IPS-20b (cell line): ENCODE measurements at regions not wholly inside any gene's neighbourhood (a gene's known extent, or its start where the extent isn't known, plus 50 kb on each side); places are given as distances from the start of the nearest gene placed in this dataset.

Experiments
- H3K27ac ChIP-seq: one replicate; pipeline ENCODE4 v1.5.1; 2013; ENCODE audit warnings: low read length
- H3K27me3 ChIP-seq: 2 replicates; pipeline ENCODE4 v1.6.1; 2013; ENCODE audit warnings: mild to moderate bottlenecking, low read length, inconsistent platforms; ENCODE audit not compliant: insufficient read depth
- H3K36me3 ChIP-seq: 2 replicates; pipeline ENCODE4 v1.6.1; 2013; ENCODE audit warnings: low read depth, mild to moderate bottlenecking, inconsistent platforms, low read length, moderate library complexity; ENCODE audit not compliant: insufficient read depth
- H3K4me1 ChIP-seq: 2 replicates; pipeline ENCODE4 v1.6.1; 2013; ENCODE audit warnings: mild to moderate bottlenecking, control low read depth, inconsistent platforms, low read length, moderate library complexity; ENCODE audit not compliant: insufficient read depth
- H3K4me3 ChIP-seq: 2 replicates; pipeline ENCODE4 v1.5.1; 2013; ENCODE audit warnings: mild to moderate bottlenecking, low read length, inconsistent platforms
- H3K9ac ChIP-seq: 2 replicates; pipeline ENCODE4 v1.6.1; 2013; ENCODE audit warnings: low read depth, mild to moderate bottlenecking, inconsistent platforms, low read length, moderate library complexity
- H3K9me3 ChIP-seq: 2 replicates; pipeline ENCODE4 v1.6.1; 2013; ENCODE audit warnings: mild to moderate bottlenecking, low read depth, low read length, inconsistent platforms; ENCODE audit not compliant: insufficient read depth

DNA sequence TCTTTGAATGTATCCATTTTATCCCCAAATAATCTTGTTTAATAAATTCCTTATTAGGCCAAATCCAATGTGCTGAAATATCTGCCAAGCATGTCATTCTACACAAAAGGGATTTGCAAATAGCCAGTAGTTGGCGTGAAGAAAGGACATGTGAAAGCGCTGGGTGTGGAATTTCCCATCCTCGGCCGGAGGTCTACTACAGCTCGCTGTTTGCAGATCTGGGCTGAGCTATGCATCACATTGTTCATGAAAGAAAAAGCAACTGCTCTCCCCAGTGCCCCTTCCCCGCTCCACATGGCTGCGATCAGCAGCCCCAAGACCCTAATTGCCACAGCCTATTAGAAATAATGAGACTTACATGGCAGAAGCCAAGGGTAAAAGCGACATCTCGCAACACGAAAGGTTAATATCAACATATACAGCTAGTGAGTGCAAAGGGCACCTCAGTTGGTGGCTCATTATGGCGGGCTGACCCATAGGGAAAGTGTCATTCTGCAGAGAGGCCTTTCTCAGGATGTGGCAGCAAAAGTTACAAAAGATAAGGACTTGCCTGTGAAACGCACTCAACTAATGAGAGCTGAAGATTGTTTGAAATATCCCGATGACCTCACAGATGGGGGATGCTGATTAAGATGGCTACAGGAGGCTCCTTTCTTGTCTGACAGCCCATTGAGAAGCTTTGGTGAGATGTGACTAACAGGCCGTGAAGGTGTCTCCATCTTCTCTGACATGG is 126.9 kb upstream of the CYP1B1 start:
- Histone ChIP-seq H3K27me3 (no peaks in the 10 kb centered on the region), H3K9ac (no peak overlapping the region), H3K4me1 (no peaks in the 10 kb centered on the region), H3K9me3 (peaks cover 4% of the 10 kb centered on the region; the same call in 1 of the 2 replicates), H3K4me3 (no peak overlapping the region), H3K36me3 (no peaks in the 10 kb centered on the region), H3K27ac (no peak overlapping the region)

DNA sequence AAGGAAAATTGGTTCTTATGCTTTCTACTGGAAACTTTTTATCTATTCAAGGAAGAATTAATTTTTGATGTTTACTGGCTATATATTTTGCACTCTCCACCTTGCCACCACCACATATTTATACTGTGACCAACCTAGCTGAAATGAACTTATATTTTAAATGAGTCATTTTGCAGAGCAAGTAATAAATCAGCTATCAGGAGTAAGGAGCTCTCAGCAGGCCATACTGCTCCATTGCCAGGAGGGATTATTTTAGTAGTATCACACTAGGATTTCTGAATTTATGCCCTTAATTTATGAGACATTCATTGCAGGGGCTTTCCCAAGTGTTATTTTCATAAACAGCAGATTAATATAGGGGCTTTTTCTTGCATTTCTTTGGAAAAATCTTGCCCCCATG is 125.8 kb upstream of the CYP1B1 start:
- Histone ChIP-seq H3K27ac (no peak overlapping the region), H3K36me3 (no peaks in the 10 kb centered on the region), H3K4me1 (no peaks in the 10 kb centered on the region), H3K4me3 (no peak overlapping the region), H3K27me3 (no peaks in the 10 kb centered on the region), H3K9me3 (no peaks in the 10 kb centered on the region), H3K9ac (no peak overlapping the region)

DNA sequence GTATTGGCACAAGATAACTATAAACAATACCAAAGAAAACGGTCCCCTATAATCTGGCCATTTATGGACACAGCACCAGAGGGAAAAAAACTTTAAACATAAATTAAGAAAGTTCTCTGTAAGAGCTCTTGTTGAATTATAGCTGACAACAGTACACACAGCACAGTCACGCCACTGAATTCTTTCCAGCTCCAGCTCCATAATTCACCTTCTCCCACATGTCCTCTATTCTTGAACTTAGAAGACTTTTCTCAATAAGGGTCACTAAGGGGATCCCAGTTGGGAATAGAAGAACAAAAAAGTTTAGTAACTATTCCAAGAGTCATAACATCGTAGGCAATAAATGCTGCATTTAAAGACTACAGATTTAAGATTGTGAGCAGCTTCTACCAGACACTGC is 124.6 kb upstream of the CYP1B1 start:
- Histone ChIP-seq H3K27ac (no peak overlapping the region), H3K9me3 (no peaks in the 10 kb centered on the region), H3K4me1 (no peaks in the 10 kb centered on the region), H3K27me3 (no peaks in the 10 kb centered on the region), H3K9ac (no peak overlapping the region), H3K36me3 (no peaks in the 10 kb centered on the region), H3K4me3 (no peak overlapping the region)

- H3K27ac ChIP-seq, result no peak overlapping the region
- no peak overlapping the region for H3K4me3 ChIP-seq
- H3K36me3 ChIP-seq, result no peaks in the 10 kb centered on the region
- no peaks in the 10 kb centered on the region for H3K4me1 ChIP-seq
- no peaks in the 10 kb centered on the region for H3K27me3 ChIP-seq
- H3K9ac ChIP-seq, result no peak overlapping the region
- H3K9me3 ChIP-seq, result no peaks in the 10 kb centered on the region
Measured at GRCh38 chr2:38199127-38199526, 123.2 kb upstream of the CYP1B1 start.

GRCh38 chr2:38194751-38195150 is 118.8 kb upstream of the CYP1B1 start:
- H3K27ac ChIP-seq, result no peak overlapping the region
- no peaks in the 10 kb centered on the region for H3K36me3 ChIP-seq
- H3K9me3 ChIP-seq, result no peaks in the 10 kb centered on the region
- H3K4me1 ChIP-seq, result peaks cover 5% of the 10 kb centered on the region
- no peaks in the 10 kb centered on the region for H3K27me3 ChIP-seq
- no peak overlapping the region for H3K9ac ChIP-seq
- H3K4me3 ChIP-seq, result no peak overlapping the region

- H3K36me3 ChIP-seq, result no peaks in the 10 kb centered on the region
- peaks cover 5% of the 10 kb centered on the region for H3K4me1 ChIP-seq
- H3K4me3 ChIP-seq, result no peak overlapping the region
- no peaks in the 10 kb centered on the region for H3K9me3 ChIP-seq
- H3K27me3 ChIP-seq, result no peaks in the 10 kb centered on the region
- no peak overlapping the region for H3K9ac ChIP-seq
- H3K27ac ChIP-seq, result no peak overlapping the region
Measured at GRCh38 chr2:38192976-38193375, 117.0 kb upstream of the CYP1B1 start.

DNA sequence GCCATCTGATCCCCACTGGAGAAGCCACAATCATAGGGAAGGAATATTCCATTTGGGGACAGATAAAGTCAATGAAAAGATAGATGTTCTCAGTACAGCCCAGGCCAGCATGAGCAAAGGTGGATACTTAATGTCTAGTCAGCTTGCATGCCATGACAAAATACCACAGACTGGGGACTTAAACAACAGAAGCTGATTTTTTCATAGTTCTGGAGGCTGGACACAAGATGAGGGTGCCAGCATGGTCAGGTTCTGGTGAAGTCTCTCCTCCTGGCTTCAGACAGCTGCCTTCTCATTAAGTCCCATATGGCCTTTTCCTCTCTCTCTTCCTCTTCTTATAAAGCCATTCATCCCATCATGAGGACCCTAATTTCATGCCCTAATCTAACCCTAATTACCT is 116.1 kb upstream of the CYP1B1 start:
- Histone ChIP-seq H3K27me3 (no peaks in the 10 kb centered on the region), H3K9me3 (no peaks in the 10 kb centered on the region), H3K4me3 (no peak overlapping the region), H3K9ac (no peak overlapping the region), H3K4me1 (peaks cover 5% of the 10 kb centered on the region), H3K27ac (no peak overlapping the region), H3K36me3 (no peaks in the 10 kb centered on the region)

DNA sequence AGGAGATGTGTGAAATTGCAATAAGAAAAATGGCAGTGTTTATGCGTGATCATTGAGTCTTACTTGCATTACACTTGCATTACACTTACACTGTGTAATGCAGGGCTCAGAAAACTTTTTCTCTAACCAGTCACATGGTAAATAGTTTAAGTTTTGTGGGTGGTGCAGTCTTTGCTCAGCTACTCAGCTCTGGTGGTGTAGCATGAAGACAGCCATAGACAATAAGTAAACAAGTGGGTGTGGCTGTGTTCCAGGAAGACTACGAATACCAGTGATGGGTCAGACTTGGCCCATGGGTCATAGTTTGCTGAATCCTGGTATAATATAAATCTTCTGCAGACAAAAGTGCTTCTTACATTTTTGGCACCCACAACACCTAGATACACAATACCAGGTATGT is 115.6 kb upstream of the CYP1B1 start:
- H3K9ac ChIP-seq, result no peak overlapping the region
- H3K27ac ChIP-seq, result no peak overlapping the region
- peaks cover 5% of the 10 kb centered on the region for H3K4me1 ChIP-seq
- no peaks in the 10 kb centered on the region for H3K27me3 ChIP-seq
- H3K36me3 ChIP-seq, result no peaks in the 10 kb centered on the region
- no peak overlapping the region for H3K4me3 ChIP-seq
- H3K9me3 ChIP-seq, result no peaks in the 10 kb centered on the region

- H3K4me1 ChIP-seq, result peaks cover 5% of the 10 kb centered on the region
Measured at GRCh38 chr2:38190542-38191218, 114.7 kb upstream of the CYP1B1 start.

DNA sequence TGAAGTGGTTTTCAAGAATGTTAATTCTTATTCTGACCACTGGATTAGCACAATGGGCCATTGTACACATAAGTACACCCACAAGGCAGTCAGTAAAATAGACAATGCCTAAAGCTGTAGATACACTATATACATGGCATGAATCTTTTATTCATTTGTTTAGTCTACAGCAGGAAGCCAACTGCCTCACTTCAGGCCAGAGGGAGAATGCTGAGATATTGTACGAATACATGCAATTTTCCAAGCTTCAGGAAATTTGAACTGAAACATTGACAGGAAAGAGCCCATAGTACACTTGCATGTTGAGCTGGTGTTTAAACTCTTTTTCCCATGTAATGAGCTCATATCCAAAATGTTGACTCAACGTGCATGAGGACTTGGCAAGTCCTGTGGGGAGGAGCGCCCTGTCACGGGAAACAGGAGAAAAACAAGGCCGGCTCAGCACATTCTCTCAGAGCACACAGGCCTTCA is 111.6 kb upstream of the CYP1B1 start:
- Histone ChIP-seq H3K36me3 (no peaks in the 10 kb centered on the region), H3K4me1 (no peaks in the 10 kb centered on the region; the same call in 1 of the 2 replicates)

More at GRCh38 chr2:38190542-38191218, 114.7 kb upstream of the CYP1B1 start:
- Histone ChIP-seq H3K36me3 (no peaks in the 10 kb centered on the region), H3K4me3 (no peak overlapping the region), H3K9ac (no peak overlapping the region), H3K9me3 (no peaks in the 10 kb centered on the region), H3K27me3 (no peaks in the 10 kb centered on the region), H3K27ac (no peak overlapping the region)

GRCh38 chr2:38185012-38185491 is 109.1 kb upstream of the CYP1B1 start:
- no peaks in the 10 kb centered on the region for H3K9me3 ChIP-seq
- H3K27ac ChIP-seq, result no peak overlapping the region
- H3K4me3 ChIP-seq, result no peak overlapping the region
- H3K36me3 ChIP-seq, result no peaks in the 10 kb centered on the region
- no peaks in the 10 kb centered on the region for H3K4me1 ChIP-seq
- H3K9ac ChIP-seq, result no peak overlapping the region
- H3K27me3 ChIP-seq, result no peaks in the 10 kb centered on the region

More for the DNA sequence above, 111.6 kb upstream of the CYP1B1 start:
- H3K27me3 ChIP-seq, result no peaks in the 10 kb centered on the region
- H3K27ac ChIP-seq, result no peak overlapping the region
- no peak overlapping the region for H3K4me3 ChIP-seq
- no peak overlapping the region for H3K9ac ChIP-seq
- no peaks in the 10 kb centered on the region for H3K9me3 ChIP-seq

GRCh38 chr2:38182492-38183003 is 106.6 kb upstream of the CYP1B1 start:
- no peaks in the 10 kb centered on the region for H3K4me1 ChIP-seq
- H3K36me3 ChIP-seq, result no peaks in the 10 kb centered on the region
- no peak overlapping the region for H3K27ac ChIP-seq
- H3K4me3 ChIP-seq, result no peak overlapping the region
- no peak overlapping the region for H3K9ac ChIP-seq
- no peaks in the 10 kb centered on the region for H3K27me3 ChIP-seq
- H3K9me3 ChIP-seq, result no peaks in the 10 kb centered on the region
